Fibroblast of lung (primary cell): ENCODE measurements at regions not wholly inside any gene's neighbourhood (a gene's known extent, or its start where the extent isn't known, plus 50 kb on each side); places are given as distances from the start of the nearest gene placed in this dataset.

Experiments
- DNase-seq, 2 donors: peaks; one replicate each; pipeline versions ENCODE4 v3.0.0 to v3.0.0-alpha.2; 2010; ENCODE audit warnings: low read depth in 2 of 2
- H2AFZ ChIP-seq: 2 replicates; pipeline ENCODE4 v1.5.1; 2012; ENCODE audit warnings: low read length, control low read depth, inconsistent platforms
- H3K27ac ChIP-seq: 2 replicates; pipeline ENCODE4 v1.5.1; 2011; ENCODE audit warnings: low read length, control low read depth; ENCODE audit not compliant: insufficient read depth
- H3K27me3 ChIP-seq: 2 replicates; pipeline ENCODE4 v1.5.1; 2011; ENCODE audit warnings: mild to moderate bottlenecking, low read length; ENCODE audit not compliant: control insufficient read depth, insufficient read depth
- H3K36me3 ChIP-seq: 2 replicates; pipeline ENCODE4 v1.5.1; 2011; ENCODE audit warnings: low read length; ENCODE audit not compliant: control insufficient read depth, insufficient read depth
- H3K4me1 ChIP-seq: 2 replicates; pipeline ENCODE4 v1.5.1; 2011; ENCODE audit warnings: low read length; ENCODE audit not compliant: control insufficient read depth, insufficient read depth; ENCODE audit errors: extremely low read depth
- H3K4me2 ChIP-seq: 2 replicates; pipeline ENCODE4 v1.5.1; 2011; ENCODE audit warnings: low read length, control low read depth; ENCODE audit not compliant: insufficient read depth; ENCODE audit errors: extremely low read depth
- H3K4me3 ChIP-seq, 4 experiments: fragments of 200-600 bp in 1 of 4; sonication (generic) in 1 of 4; replicated peaks in 1 of 4; 2 replicates each; pipeline ENCODE4 v1.5.1; 2011 to 2016; ENCODE audit warnings: low read length in 4 of 4, low read depth in 3 of 4, mild to moderate bottlenecking in 3 of 4, control low read depth in 2 of 4, inconsistent platforms in 1 of 4, mixed read lengths in 1 of 4; ENCODE audit not compliant: insufficient read depth in 1 of 4; ENCODE audit errors: control extremely low read depth in 1 of 4
- H3K79me2 ChIP-seq: 2 replicates; pipeline ENCODE4 v1.5.1; 2012; ENCODE audit warnings: mild to moderate bottlenecking, low read length, inconsistent platforms; ENCODE audit not compliant: control insufficient read depth, insufficient read depth
- H3K9ac ChIP-seq: 2 replicates; pipeline ENCODE4 v1.5.1; 2011; ENCODE audit warnings: mild to moderate bottlenecking, low read length, control low read depth; ENCODE audit not compliant: insufficient read depth
- H3K9me3 ChIP-seq: 2 replicates; pipeline ENCODE4 v1.5.1; 2012; ENCODE audit warnings: low read depth, low read length; ENCODE audit not compliant: control insufficient read depth, insufficient read depth
- H4K20me1 ChIP-seq: 2 replicates; pipeline ENCODE4 v1.5.1; 2011; ENCODE audit warnings: low read length; ENCODE audit not compliant: control insufficient read depth, insufficient read depth; ENCODE audit errors: extremely low read depth
- CTCF ChIP-seq, 2 donors: IDR thresholded peaks in 1 of 2; conservative IDR thresholded peaks in 1 of 2; 1 replicate in 1 of 2; 2 replicates in 1 of 2; pipeline ENCODE4 v1.5.1; 2011 to 2012; ENCODE audit warnings: low read length in 2 of 2, control low read depth in 1 of 2, inconsistent platforms in 1 of 2, low read depth in 1 of 2, mild to moderate bottlenecking in 1 of 2
- EZH2 ChIP-seq: IDR thresholded peaks from 2 replicates; pipeline ENCODE4 v1.5.1; 2012; ENCODE audit warnings: low read length, control low read depth, mild to moderate bottlenecking; ENCODE audit errors: missing control alignments

GRCh38 chr4:97015301-97015700, 1128.0 kb downstream of the STPG2 start:
- H3K4me2 ChIP-seq = no peak overlapping the region
- TF ChIP-seq EZH2 (no peak), CTCF (conservative IDR thresholded peaks at IDR 0.05 in 1 of 2, IDR thresholded peaks at IDR 0.05 in 1 of 2; ENCODE audit: low read depth in 1 of 2, low read length in 2 of 2) (no peak)
- H3K9ac ChIP-seq = no peak overlapping the region
- no peak overlapping the region for H3K27ac ChIP-seq
- no peaks in the 10 kb centered on the region for H3K4me1 ChIP-seq
- no peaks in the 10 kb centered on the region for H3K36me3 ChIP-seq
- no peak overlapping the region for H3K4me3 ChIP-seq
- H3K79me2 ChIP-seq = no peaks in the 10 kb centered on the region
- no peak for DNase-seq
- no peaks in the 10 kb centered on the region for H3K27me3 ChIP-seq
- no peak overlapping the region for H2AFZ ChIP-seq
- no peaks in the 10 kb centered on the region for H4K20me1 ChIP-seq
- H3K9me3 ChIP-seq = no peaks in the 10 kb centered on the region

- no peak for DNase-seq
- Histone ChIP-seq H3K27me3 (no peaks in the 10 kb centered on the region), H3K4me2 (no peak overlapping the region), H3K4me1 (no peaks in the 10 kb centered on the region), H3K79me2 (no peaks in the 10 kb centered on the region), H4K20me1 (no peaks in the 10 kb centered on the region), H2AFZ (no peak overlapping the region), H3K4me3 (no peak overlapping the region), H3K9me3 (no peaks in the 10 kb centered on the region), H3K36me3 (no peaks in the 10 kb centered on the region), H3K27ac (no peak overlapping the region), H3K9ac (no peak overlapping the region)
- no peak for TF ChIP-seq CTCF (conservative IDR thresholded peaks at IDR 0.05 in 1 of 2, IDR thresholded peaks at IDR 0.05 in 1 of 2; ENCODE audit: low read depth in 1 of 2, low read length in 2 of 2)
- no peak for TF ChIP-seq EZH2
These were observed 1126.9 kb downstream of the STPG2 start for GRCh38 chr4:97016186-97016907.

- no peaks in the 10 kb centered on the region for H4K20me1 ChIP-seq
- no peak overlapping the region for H3K4me2 ChIP-seq
- H3K9me3 ChIP-seq = no peaks in the 10 kb centered on the region
- H3K4me1 ChIP-seq = no peaks in the 10 kb centered on the region
- no peak overlapping the region for H3K4me3 ChIP-seq
- H3K79me2 ChIP-seq = no peaks in the 10 kb centered on the region
- H3K36me3 ChIP-seq = no peaks in the 10 kb centered on the region
- TF ChIP-seq CTCF (conservative IDR thresholded peaks at IDR 0.05 in 1 of 2, IDR thresholded peaks at IDR 0.05 in 1 of 2; ENCODE audit: low read depth in 1 of 2, low read length in 2 of 2) = no peak
- TF ChIP-seq EZH2 = no peak
- H2AFZ ChIP-seq = no peak overlapping the region
- DNase-seq = no peak
- H3K27ac ChIP-seq = no peak overlapping the region
- H3K9ac ChIP-seq = no peak overlapping the region
- no peaks in the 10 kb centered on the region for H3K27me3 ChIP-seq
These were observed 1115.4 kb downstream of the STPG2 start for GRCh38 chr4:97027728-97028410.
